SJSA1 (cell line): ENCODE measurements at regions not wholly inside any gene's neighbourhood (a gene's known extent, or its start where the extent isn't known, plus 50 kb on each side); places are given as distances from the start of the nearest gene placed in this dataset.

Experiments used
- DNase-seq, 2 experiments: peaks; one replicate each; pipeline ENCODE4 v3.0.0-alpha.2; 2015 to 2020; ENCODE audit warnings: low spot score in 2 of 2, low read depth in 1 of 2
- H3K27ac ChIP-seq: fragments of 250-450 bp; sonication (Bioruptor Pico); 2 replicates; pipeline ENCODE4 v1.5.1; 2020; ENCODE audit warnings: mild to moderate bottlenecking, moderate library complexity
- H3K27me3 ChIP-seq: fragments of 250-450 bp; sonication (Bioruptor Pico); replicated peaks from 2 replicates; pipeline ENCODE4 v1.5.1; 2020; ENCODE audit warnings: mild to moderate bottlenecking, moderate library complexity
- H3K36me3 ChIP-seq: fragments of 250-450 bp; sonication (Bioruptor Pico); 2 replicates; pipeline ENCODE4 v1.5.1; 2020; ENCODE audit warnings: mild to moderate bottlenecking
- H3K4me1 ChIP-seq: fragments of 250-450 bp; sonication (Bioruptor Pico); replicated peaks from 2 replicates; pipeline ENCODE4 v1.6.1; 2021; ENCODE audit warnings: mild to moderate bottlenecking
- H3K4me3 ChIP-seq: fragments of 250-450 bp; sonication (Bioruptor Pico); 2 replicates; pipeline ENCODE4 v1.5.1; 2020; ENCODE audit warnings: mild to moderate bottlenecking
- H3K9me3 ChIP-seq: fragments of 250-450 bp; sonication (Bioruptor Pico); replicated peaks from 2 replicates; pipeline ENCODE4 v1.5.1; 2020; ENCODE audit warnings: mild to moderate bottlenecking

GRCh38 chr5:99929067-99929805 lies 605.9 kb upstream of the FAM174A start:
- H3K9me3 ChIP-seq: no peaks in the 10 kb centered on the region
- no peaks in the 10 kb centered on the region for H3K27me3 ChIP-seq
- no peak overlapping the region for H3K27ac ChIP-seq
- DNase-seq: no peak
- no peaks in the 10 kb centered on the region for H3K4me1 ChIP-seq
- no peak overlapping the region for H3K4me3 ChIP-seq
- H3K36me3 ChIP-seq: no peaks in the 10 kb centered on the region

DNA sequence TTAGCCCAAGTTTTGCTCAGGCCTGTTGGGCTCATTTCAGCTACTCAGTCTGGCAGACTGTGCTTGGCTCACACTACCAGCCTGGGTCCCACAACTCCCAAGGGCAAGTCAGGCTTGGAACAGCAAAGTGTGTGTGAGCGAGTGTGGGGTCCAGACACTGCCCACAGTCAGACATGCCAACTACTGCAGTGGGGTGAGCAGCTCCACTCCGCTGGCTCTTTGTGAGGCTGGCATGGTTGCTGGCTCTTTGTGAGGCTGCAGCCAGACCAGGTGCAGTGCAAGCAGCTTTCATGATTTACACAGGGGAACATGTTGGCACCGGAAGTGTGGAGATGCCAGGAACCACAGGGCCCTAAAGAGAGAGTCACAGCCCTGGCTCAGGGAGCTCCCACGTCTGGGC lies 606.7 kb upstream of the FAM174A start:
- H3K9me3 ChIP-seq: no peaks in the 10 kb centered on the region
- no peaks in the 10 kb centered on the region for H3K4me1 ChIP-seq
- no peak overlapping the region for H3K4me3 ChIP-seq
- no peaks in the 10 kb centered on the region for H3K36me3 ChIP-seq
- no peaks in the 10 kb centered on the region for H3K27me3 ChIP-seq
- H3K27ac ChIP-seq: no peak overlapping the region
- DNase-seq: peak in 1 of 2 experiments; percentile 36

DNA sequence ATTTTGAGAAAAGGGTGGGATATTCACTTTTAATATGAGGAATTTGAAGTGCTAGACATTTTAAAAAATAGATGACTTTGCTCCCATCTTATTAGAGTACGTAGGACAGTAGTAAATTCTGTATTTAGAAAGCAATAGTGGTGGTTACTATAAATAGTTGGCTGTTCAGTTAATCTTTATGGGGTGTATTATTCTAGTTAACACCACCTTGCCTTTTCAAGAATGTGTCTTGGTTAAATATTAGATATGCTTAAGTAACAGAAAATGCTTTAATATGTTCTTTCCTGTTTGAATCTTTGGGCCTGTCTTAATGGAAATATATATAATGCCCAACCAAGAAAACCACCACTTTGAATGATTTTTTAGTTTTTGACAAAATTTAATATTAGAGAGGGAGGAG lies 608.7 kb upstream of the FAM174A start:
- Histone ChIP-seq H3K9me3 (no peaks in the 10 kb centered on the region), H3K4me3 (no peak overlapping the region), H3K36me3 (no peaks in the 10 kb centered on the region), H3K4me1 (no peaks in the 10 kb centered on the region), H3K27me3 (no peaks in the 10 kb centered on the region), H3K27ac (no peak overlapping the region)
- DNase-seq: no peak

- Histone ChIP-seq H3K4me3 (no peak overlapping the region), H3K4me1 (no peaks in the 10 kb centered on the region), H3K9me3 (no peaks in the 10 kb centered on the region), H3K36me3 (no peaks in the 10 kb centered on the region), H3K27ac (no peak overlapping the region), H3K27me3 (no peaks in the 10 kb centered on the region)
- DNase-seq: no peak
Observed at GRCh38 chr5:99922386-99922785, 612.8 kb upstream of the FAM174A start.

DNA sequence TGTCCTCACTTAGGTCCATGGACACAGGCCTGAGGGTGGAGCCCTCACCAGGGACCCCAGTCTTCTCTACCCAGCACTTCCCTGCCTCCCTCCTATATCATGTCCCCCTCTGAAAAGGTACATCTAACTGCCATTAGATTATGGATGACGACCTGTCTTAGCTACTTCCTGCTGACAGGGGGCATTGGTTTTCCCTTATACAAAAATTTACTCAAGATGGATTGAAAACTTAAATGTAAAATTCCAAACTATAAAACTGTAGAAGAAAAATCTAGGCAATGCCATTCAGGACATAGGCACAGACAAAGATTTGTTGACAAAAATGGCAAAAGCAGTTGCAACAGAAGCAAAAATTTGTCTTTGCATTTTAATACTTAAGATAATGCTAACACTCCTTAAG lies 623.2 kb upstream of the FAM174A start:
- Histone ChIP-seq H3K36me3 (no peaks in the 10 kb centered on the region), H3K4me1 (no peaks in the 10 kb centered on the region), H3K27me3 (no peaks in the 10 kb centered on the region), H3K4me3 (no peak overlapping the region), H3K9me3 (no peaks in the 10 kb centered on the region), H3K27ac (no peak overlapping the region)
- DNase-seq: no peak

- Histone ChIP-seq H3K27me3 (no peaks in the 10 kb centered on the region), H3K36me3 (no peaks in the 10 kb centered on the region), H3K4me3 (no peak overlapping the region), H3K27ac (no peak overlapping the region), H3K4me1 (no peaks in the 10 kb centered on the region), H3K9me3 (no peaks in the 10 kb centered on the region)
- no peak for DNase-seq
Observed at GRCh38 chr5:99906776-99907175, 628.4 kb upstream of the FAM174A start.

DNA sequence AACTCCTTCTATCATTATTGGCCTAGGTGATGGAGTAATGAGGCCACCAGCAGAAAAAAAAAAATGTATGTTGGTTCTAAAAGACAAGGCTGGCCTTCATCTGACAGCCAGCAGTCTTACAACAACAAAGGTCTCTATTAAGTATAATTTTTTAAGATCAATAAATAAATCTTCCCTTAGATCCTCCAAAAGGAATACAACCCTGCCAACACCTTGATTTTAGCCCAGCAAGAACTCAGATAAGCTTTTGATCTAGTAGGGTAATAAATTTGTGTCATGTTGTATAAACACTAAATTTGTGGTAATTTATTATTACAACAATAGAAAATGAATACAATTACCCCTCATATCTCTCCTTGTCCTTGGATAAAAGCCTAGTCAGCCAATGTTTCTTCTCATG lies 633.2 kb upstream of the FAM174A start:
- no peak for DNase-seq
- no peak overlapping the region for H3K4me3 ChIP-seq
- no peak overlapping the region for H3K27ac ChIP-seq
- no peaks in the 10 kb centered on the region for H3K9me3 ChIP-seq
- H3K27me3 ChIP-seq: no peaks in the 10 kb centered on the region
- no peaks in the 10 kb centered on the region for H3K36me3 ChIP-seq
- H3K4me1 ChIP-seq: peaks cover 4% of the 10 kb centered on the region; the same call in 1 of the 2 replicates

- Histone ChIP-seq H3K4me1 (peaks cover 4% of the 10 kb centered on the region; the same call in 1 of the 2 replicates), H3K27me3 (no peaks in the 10 kb centered on the region), H3K36me3 (no peaks in the 10 kb centered on the region), H3K9me3 (no peaks in the 10 kb centered on the region), H3K4me3 (no peak overlapping the region), H3K27ac (no peak overlapping the region)
- peak in 1 of 2 experiments; percentile 32 for DNase-seq
Observed at GRCh38 chr5:99900302-99900852, 634.8 kb upstream of the FAM174A start.

DNA sequence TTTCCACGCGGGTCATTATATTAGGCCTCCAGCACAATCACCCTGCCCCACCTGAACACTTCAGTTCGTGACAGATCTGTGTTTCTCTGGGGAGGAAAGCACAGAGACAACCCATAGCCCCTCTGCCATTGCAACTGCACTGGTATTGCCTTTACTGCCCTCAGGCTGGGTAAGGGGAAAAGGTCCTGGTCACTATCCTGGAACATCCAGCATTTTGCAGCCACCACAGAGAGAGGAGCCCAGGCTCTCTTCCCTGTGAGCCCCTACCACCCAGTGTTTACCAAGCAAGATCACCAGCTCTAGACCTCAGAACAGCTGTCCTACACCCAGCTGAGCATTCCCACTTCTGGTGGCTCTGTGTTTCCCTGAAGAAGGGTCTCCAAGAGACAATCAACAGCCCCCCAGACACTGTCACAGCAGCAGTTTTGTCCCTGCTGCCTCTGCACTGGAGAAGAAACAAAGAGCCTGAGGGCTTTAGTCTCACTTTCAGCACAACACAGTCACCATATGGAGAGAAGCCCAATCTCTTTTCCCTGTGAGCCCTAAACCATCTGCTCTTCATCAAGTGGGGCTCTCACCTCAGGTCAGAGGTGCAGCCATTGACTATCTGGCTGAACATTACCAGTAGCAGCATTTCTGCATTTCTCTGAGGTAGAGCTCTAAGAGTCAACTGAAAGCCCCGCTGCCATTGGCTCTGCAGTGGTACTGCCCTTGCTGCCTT lies 655.2 kb upstream of the FAM174A start:
- no peak overlapping the region for H3K27ac ChIP-seq
- no peaks in the 10 kb centered on the region for H3K27me3 ChIP-seq
- no peaks in the 10 kb centered on the region for H3K36me3 ChIP-seq
- DNase-seq: no peak
- no peaks in the 10 kb centered on the region for H3K9me3 ChIP-seq
- H3K4me3 ChIP-seq: no peak overlapping the region
- H3K4me1 ChIP-seq: no peaks in the 10 kb centered on the region

DNA sequence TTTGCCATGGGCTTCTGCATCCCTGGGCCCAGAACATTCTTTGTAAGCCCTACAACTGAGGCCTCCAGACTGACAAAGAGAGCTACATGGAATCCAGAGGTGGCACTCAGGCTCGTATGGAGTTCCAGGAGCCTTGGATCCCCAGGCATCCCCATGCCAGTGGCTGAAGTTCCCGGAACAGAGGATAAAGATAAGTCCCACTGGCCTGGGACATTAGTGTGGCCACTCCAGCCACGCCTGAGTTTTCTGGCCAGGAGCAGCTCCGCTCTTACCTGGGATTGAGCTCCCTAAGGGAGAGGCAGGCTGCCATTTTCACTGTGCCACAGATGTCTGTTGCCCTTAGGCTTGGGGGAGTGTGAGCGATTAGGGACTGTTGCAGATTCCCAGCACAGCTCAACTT lies 656.3 kb upstream of the FAM174A start:
- H3K4me1 ChIP-seq: no peaks in the 10 kb centered on the region
- H3K9me3 ChIP-seq: no peaks in the 10 kb centered on the region
- H3K4me3 ChIP-seq: no peak overlapping the region
- H3K36me3 ChIP-seq: no peaks in the 10 kb centered on the region
- H3K27ac ChIP-seq: no peak overlapping the region
- no peak for DNase-seq
- no peaks in the 10 kb centered on the region for H3K27me3 ChIP-seq

- Histone ChIP-seq H3K36me3 (no peaks in the 10 kb centered on the region), H3K4me3 (no peak overlapping the region), H3K4me1 (no peaks in the 10 kb centered on the region), H3K9me3 (peaks cover 2% of the 10 kb centered on the region; the same call in 1 of the 2 replicates), H3K27me3 (no peaks in the 10 kb centered on the region), H3K27ac (no peak overlapping the region)
- DNase-seq: no peak
Observed at GRCh38 chr5:99866740-99867139, 668.4 kb upstream of the FAM174A start.

DNA sequence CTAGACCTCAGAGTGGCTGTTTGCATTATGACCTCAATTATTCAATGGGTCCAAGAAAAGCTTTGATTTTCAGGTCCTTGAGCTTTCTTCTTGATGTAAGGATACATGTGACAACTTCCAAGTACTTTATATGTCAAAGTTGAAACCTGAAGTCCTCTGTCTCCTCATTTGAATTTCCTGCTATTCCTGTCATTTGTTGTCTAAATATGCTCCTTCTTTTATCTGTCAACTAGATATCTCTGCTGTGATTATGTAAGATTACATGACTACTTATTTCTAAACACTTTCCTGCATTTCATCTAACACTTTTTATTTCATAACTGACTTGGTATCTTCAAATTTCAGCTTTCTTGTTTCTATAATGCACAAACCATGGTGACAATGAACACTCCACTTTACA lies 670.0 kb upstream of the FAM174A start:
- no peak overlapping the region for H3K4me3 ChIP-seq

DNA sequence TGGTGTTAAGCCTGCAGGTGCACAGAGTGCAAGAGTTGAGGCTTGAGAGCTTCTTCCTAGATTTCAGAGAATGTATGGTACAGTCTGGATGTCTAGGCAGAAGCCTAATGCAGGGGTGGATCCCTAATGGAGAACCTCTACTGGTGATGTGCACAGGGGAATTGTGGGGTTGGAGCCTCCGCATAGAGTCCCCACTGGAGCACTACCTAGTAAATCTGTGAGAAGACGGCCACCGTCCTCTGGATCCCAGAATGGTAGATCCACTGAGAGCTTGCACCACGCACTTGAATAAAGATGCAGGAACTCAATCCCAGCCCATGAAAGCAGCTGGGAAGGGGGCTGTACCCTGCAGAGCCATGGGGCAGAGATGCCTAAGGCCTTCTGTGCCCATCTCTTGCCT lies 699.4 kb upstream of the FAM174A start:
- Histone ChIP-seq H3K27me3 (no peaks in the 10 kb centered on the region), H3K4me3 (no peak overlapping the region), H3K27ac (no peak overlapping the region), H3K4me1 (no peaks in the 10 kb centered on the region), H3K9me3 (no peaks in the 10 kb centered on the region), H3K36me3 (no peaks in the 10 kb centered on the region)
- no peak for DNase-seq

More for the DNA sequence above, 670.0 kb upstream of the FAM174A start:
- no peak overlapping the region for H3K27ac ChIP-seq
- no peak for DNase-seq
- H3K9me3 ChIP-seq: peaks cover 2% of the 10 kb centered on the region; the same call in 1 of the 2 replicates
- no peaks in the 10 kb centered on the region for H3K4me1 ChIP-seq
- H3K36me3 ChIP-seq: no peaks in the 10 kb centered on the region
- H3K27me3 ChIP-seq: no peaks in the 10 kb centered on the region

- no peaks in the 10 kb centered on the region for H3K27me3 ChIP-seq
- H3K4me3 ChIP-seq: no peak overlapping the region
- no peak for DNase-seq
- H3K9me3 ChIP-seq: 0 out of 2 replicates have a peak, but pooled peaks cover 2% of the 10 kb centered on the region
- no peaks in the 10 kb centered on the region for H3K4me1 ChIP-seq
- no peak overlapping the region for H3K27ac ChIP-seq
- H3K36me3 ChIP-seq: no peaks in the 10 kb centered on the region
Observed at GRCh38 chr5:99827136-99827535, 708.0 kb upstream of the FAM174A start.
